ENCODE measurements at regions not wholly inside any gene's neighbourhood (a gene's known extent, or its start where the extent isn't known, plus 50 kb on each side); places are given as distances from the start of the nearest gene placed in this dataset.

- no peak overlapping the region for H3K9ac ChIP-seq (replicated peaks in 1 of 4; ENCODE audit: extremely low read depth in 1 of 4, low read depth in 3 of 4, low read length in 3 of 4)
- no peak overlapping the region for H4K5ac ChIP-seq (ENCODE audit: insufficient read length, low read depth, low read length)
- no peak overlapping the region for H2BK5ac ChIP-seq (ENCODE audit: low read depth, low read length)
- TF ChIP-seq, protein P1, sequence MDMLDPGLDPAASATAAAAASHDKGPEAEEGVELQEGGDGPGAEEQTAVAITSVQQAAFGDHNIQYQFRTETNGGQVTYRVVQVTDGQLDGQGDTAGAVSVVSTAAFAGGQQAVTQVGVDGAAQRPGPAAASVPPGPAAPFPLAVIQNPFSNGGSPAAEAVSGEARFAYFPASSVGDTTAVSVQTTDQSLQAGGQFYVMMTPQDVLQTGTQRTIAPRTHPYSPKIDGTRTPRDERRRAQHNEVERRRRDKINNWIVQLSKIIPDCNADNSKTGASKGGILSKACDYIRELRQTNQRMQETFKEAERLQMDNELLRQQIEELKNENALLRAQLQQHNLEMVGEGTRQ (IDR thresholded peaks at IDR 0.05; ENCODE audit: low read length), result no peak
- no peak for TF ChIP-seq POLR2A (IDR thresholded peaks at IDR 0.05; ENCODE audit: control extremely low read depth in 1 of 2, low read depth in 2 of 2, low read length in 2 of 2)
- TF ChIP-seq BACH1 (IDR thresholded peaks at IDR 0.05; ENCODE audit: low read length), result no peak
- POLR2A ChIA-PET (ENCODE audit: partially characterized antibody), result no interaction called here
- no peaks in the 10 kb centered on the region for H4K20me1 ChIP-seq (replicated peaks in 1 of 2; ENCODE audit: control insufficient read depth in 1 of 2, insufficient read depth in 2 of 2, low read length in 2 of 2)
- H3K4me1 ChIP-seq (replicated peaks in 1 of 4; ENCODE audit: control insufficient read depth in 3 of 4, insufficient read depth in 4 of 4, low read length in 3 of 4), result no peaks in the 10 kb centered on the region
- H3K27ac ChIP-seq (ENCODE audit: low read depth, low read length), result no peak overlapping the region
- no peak overlapping the region for H3K4ac ChIP-seq (replicated peaks; ENCODE audit: insufficient read length, low read depth, low read length)
- H4K8ac ChIP-seq (ENCODE audit: extremely low read depth, insufficient read depth, low read length), result no peak overlapping the region
- 85% methylated on average over 2 of the region's 2 CpGs; no CpG with 5 or more reads in 1 of the 2 experiments for WGBS, 2 experiments (ENCODE audit: extremely low coverage in 1 of 2, insufficient coverage in 1 of 2, insufficient read length in 1 of 2, insufficient replicate concordance in 2 of 2, low coverage in 1 of 2, low lambda C conversion rate in 2 of 2, missing lambda C conversion rate in 1 of 2)
- no peaks in the 10 kb centered on the region for H3K79me1 ChIP-seq (ENCODE audit: low read depth, low read length)
- H3K56ac ChIP-seq (replicated peaks; ENCODE audit: insufficient read length, low read depth, low read length), result no peak overlapping the region
- no peak overlapping the region for H3K4me3 ChIP-seq (ENCODE audit: extremely low read depth in 1 of 4, insufficient read depth in 2 of 4, low read depth in 3 of 4, low read length in 4 of 4)
- H3K14ac ChIP-seq (ENCODE audit: insufficient read length), result no peak overlapping the region
- H2BK12ac ChIP-seq (ENCODE audit: low read depth, low read length), result no peak overlapping the region
- H3K23me2 ChIP-seq (ENCODE audit: low read depth, low read length), result no peaks in the 10 kb centered on the region
- DNase-seq (ENCODE audit: low read depth in 1 of 2, low spot score in 2 of 2) (no peak), FAIRE-seq (no peak)
- no peak overlapping the region for H3K23ac ChIP-seq (ENCODE audit: insufficient read length)
- H4K91ac ChIP-seq (replicated peaks; ENCODE audit: insufficient read length, low read length), result no peak overlapping the region
- no peak overlapping the region for H3K4me2 ChIP-seq (ENCODE audit: insufficient read depth in 1 of 2, low read depth in 2 of 2, low read length in 2 of 2)
- no peaks in the 10 kb centered on the region for H3K36me3 ChIP-seq (ENCODE audit: control insufficient read depth in 2 of 4, insufficient read depth in 4 of 4, low read length in 3 of 4)
- H2BK15ac ChIP-seq (ENCODE audit: low read length), result no peak overlapping the region
- no peak overlapping the region for H2BK20ac ChIP-seq (ENCODE audit: low read length)
- H3K18ac ChIP-seq (ENCODE audit: extremely low read depth, low read length), result no peak overlapping the region
- CTCF ChIA-PET (ENCODE audit: partially characterized antibody), result interaction anchor here (0.5 to 2.9 kb wide), 21 partner anchors 8 to 606 kb away, joined by 3 to 14 read pairs (median 4); no protein-coding TSS in a partner anchor
- H2AK5ac ChIP-seq (ENCODE audit: low read depth, low read length), result no peak overlapping the region
- no peak overlapping the region for H2AFZ ChIP-seq (ENCODE audit: low read length)
- peaks cover 0 to 1% (median 0%) of the 10 kb centered on the region in 4 experiments; a peak in 1 of 7 replicates for H3K27me3 ChIP-seq (replicated peaks in 1 of 4; ENCODE audit: control insufficient read depth in 3 of 4, extremely low read depth in 1 of 4, insufficient read depth in 3 of 4, low read length in 3 of 4)
- no peak overlapping the region for H2BK120ac ChIP-seq (replicated peaks; ENCODE audit: low read depth, low read length)
- H3K9me3 ChIP-seq (ENCODE audit: insufficient read depth in 2 of 2, low read depth in 1 of 2, low read length in 1 of 2), result no peaks in the 10 kb centered on the region
- no peaks in the 10 kb centered on the region for H3K79me2 ChIP-seq (ENCODE audit: control insufficient read depth in 1 of 2, insufficient read depth in 2 of 2, low read length in 2 of 2)
Observed at GRCh38 chr5:94086194-94086593, 344.8 kb upstream of the POU5F2 start.

Data from H1 (cell line).